ENCODE measurements at regions not wholly inside any gene's neighbourhood (a gene's known extent, or its start where the extent isn't known, plus 50 kb on each side); places are given as distances from the start of the nearest gene placed in this dataset.
A peak's percentile ranks its signal among the peaks of the same experiment; 100 is the strongest.

GRCh38 chr18:77566604-77567003 lies 317.0 kb downstream of the GALR1 start:
- no CpG with 5 or more reads among the region's 10 CpGs for WGBS, 2 donors (ENCODE audit: extremely low coverage in 2 of 2, insufficient read length in 2 of 2, insufficient replicate concordance in 1 of 2)
- H3K23ac ChIP-seq (ENCODE audit: low read depth, low read length, poor library complexity) = no peak overlapping the region
- no peaks in the 10 kb centered on the region for H3K4me1 ChIP-seq (ENCODE audit: control insufficient read depth in 2 of 2, insufficient read depth in 1 of 2, low read depth in 1 of 2, low read length in 2 of 2)
- no peak overlapping the region for H3K27ac ChIP-seq (replicated peaks; ENCODE audit: low read length)
- H3K4me3 ChIP-seq (ENCODE audit: low read length in 2 of 2) = peak overlapping the region in 1 of 2 donors; percentile 60
- H2BK15ac ChIP-seq (ENCODE audit: low read length) = no peak overlapping the region
- no peak overlapping the region for H4K8ac ChIP-seq (ENCODE audit: low read depth, low read length)
- no peak overlapping the region for H2AK5ac ChIP-seq (ENCODE audit: low read depth, low read length)
- H3K4me2 ChIP-seq (ENCODE audit: insufficient read depth, low read length, poor library complexity, severe bottlenecking) = no peak overlapping the region
- H3K9ac ChIP-seq (ENCODE audit: low read depth, low read length, poor library complexity) = no peak overlapping the region
- H3K9me3 ChIP-seq (replicated peaks in 1 of 2; ENCODE audit: control insufficient read depth in 2 of 2, insufficient read depth in 1 of 2, low read depth in 1 of 2, low read length in 2 of 2) = peaks cover 0 to 4% of the 10 kb centered on the region in 2 donors
- no peak overlapping the region for H2BK5ac ChIP-seq (ENCODE audit: low read length)
- no peak overlapping the region for H3K14ac ChIP-seq (ENCODE audit: low read length)
- no peak overlapping the region for H2BK12ac ChIP-seq (ENCODE audit: low read length)
- H4K91ac ChIP-seq (ENCODE audit: low read depth, low read length, poor library complexity) = no peak overlapping the region
- H3K27me3 ChIP-seq (ENCODE audit: control insufficient read depth in 3 of 3, insufficient read depth in 3 of 3, low read depth in 1 of 3, low read length in 3 of 3) = no peaks in the 10 kb centered on the region
- H3K4ac ChIP-seq (ENCODE audit: low read length) = no peak overlapping the region
- no peak overlapping the region for H2AFZ ChIP-seq (ENCODE audit: low read length)
- H3K18ac ChIP-seq (ENCODE audit: low read length) = no peak overlapping the region
- no peaks in the 10 kb centered on the region for H3K79me1 ChIP-seq (ENCODE audit: low read depth, low read length)
- no peak overlapping the region for H2BK120ac ChIP-seq (ENCODE audit: low read depth, low read length)
- H3K36me3 ChIP-seq (replicated peaks in 1 of 2; ENCODE audit: control insufficient read depth in 2 of 2, insufficient read depth in 2 of 2, low read length in 2 of 2) = no peaks in the 10 kb centered on the region
- no peak for DNase-seq (ENCODE audit: low spot score)

- WGBS, 2 donors (ENCODE audit: extremely low coverage in 2 of 2, insufficient read length in 2 of 2, insufficient replicate concordance in 1 of 2) = no CpG with 5 or more reads among the region's 8 CpGs
These were observed 317.6 kb downstream of the GALR1 start for GRCh38 chr18:77567205-77567604.

GRCh38 chr18:77571743-77572142 lies 322.1 kb downstream of the GALR1 start:
- H3K36me3 ChIP-seq (replicated peaks in 1 of 2; ENCODE audit: control insufficient read depth in 2 of 2, insufficient read depth in 2 of 2, low read length in 2 of 2) = no peaks in the 10 kb centered on the region
- no CpG with 5 or more reads among the region's 8 CpGs for WGBS, 2 donors (ENCODE audit: extremely low coverage in 2 of 2, insufficient read length in 2 of 2, insufficient replicate concordance in 1 of 2)

More at GRCh38 chr18:77567205-77567604, 317.6 kb downstream of the GALR1 start:
- H2AFZ ChIP-seq (ENCODE audit: low read length) = no peak overlapping the region
- no peaks in the 10 kb centered on the region for H3K36me3 ChIP-seq (replicated peaks in 1 of 2; ENCODE audit: control insufficient read depth in 2 of 2, insufficient read depth in 2 of 2, low read length in 2 of 2)
- no peak overlapping the region for H4K91ac ChIP-seq (ENCODE audit: low read depth, low read length, poor library complexity)
- H3K79me1 ChIP-seq (ENCODE audit: low read depth, low read length) = no peaks in the 10 kb centered on the region
- no peak overlapping the region for H3K18ac ChIP-seq (ENCODE audit: low read length)
- no peak overlapping the region for H3K9ac ChIP-seq (ENCODE audit: low read depth, low read length, poor library complexity)
- H3K4me3 ChIP-seq (ENCODE audit: low read length in 2 of 2) = no peak overlapping the region
- no peak overlapping the region for H3K27ac ChIP-seq (replicated peaks; ENCODE audit: low read length)
- H2BK12ac ChIP-seq (ENCODE audit: low read length) = no peak overlapping the region
- H4K8ac ChIP-seq (ENCODE audit: low read depth, low read length) = no peak overlapping the region
- no peak overlapping the region for H3K4ac ChIP-seq (ENCODE audit: low read length)
- no peak overlapping the region for H3K14ac ChIP-seq (ENCODE audit: low read length)
- H3K4me1 ChIP-seq (ENCODE audit: control insufficient read depth in 2 of 2, insufficient read depth in 1 of 2, low read depth in 1 of 2, low read length in 2 of 2) = no peaks in the 10 kb centered on the region
- H2BK15ac ChIP-seq (ENCODE audit: low read length) = no peak overlapping the region
- H3K27me3 ChIP-seq (ENCODE audit: control insufficient read depth in 3 of 3, insufficient read depth in 3 of 3, low read depth in 1 of 3, low read length in 3 of 3) = no peaks in the 10 kb centered on the region
- H2BK120ac ChIP-seq (ENCODE audit: low read depth, low read length) = no peak overlapping the region
- peaks cover 0 to 4% of the 10 kb centered on the region in 2 donors for H3K9me3 ChIP-seq (replicated peaks in 1 of 2; ENCODE audit: control insufficient read depth in 2 of 2, insufficient read depth in 1 of 2, low read depth in 1 of 2, low read length in 2 of 2)
- no peak for DNase-seq (ENCODE audit: low spot score)
- H2BK5ac ChIP-seq (ENCODE audit: low read length) = no peak overlapping the region
- no peak overlapping the region for H2AK5ac ChIP-seq (ENCODE audit: low read depth, low read length)
- H3K4me2 ChIP-seq (ENCODE audit: insufficient read depth, low read length, poor library complexity, severe bottlenecking) = no peak overlapping the region
- H3K23ac ChIP-seq (ENCODE audit: low read depth, low read length, poor library complexity) = no peak overlapping the region

GRCh38 chr18:77572537-77572936 lies 322.9 kb downstream of the GALR1 start:
- Histone ChIP-seq H3K9ac (ENCODE audit: low read depth, low read length, poor library complexity) (no peak overlapping the region), H3K4me1 (ENCODE audit: control insufficient read depth in 2 of 2, insufficient read depth in 1 of 2, low read depth in 1 of 2, low read length in 2 of 2) (no peaks in the 10 kb centered on the region), H3K4ac (ENCODE audit: low read length) (no peak overlapping the region), H3K79me1 (ENCODE audit: low read depth, low read length) (no peaks in the 10 kb centered on the region), H3K4me3 (ENCODE audit: low read length in 2 of 2) (no peak overlapping the region), H3K18ac (ENCODE audit: low read length) (no peak overlapping the region), H3K27ac (replicated peaks; ENCODE audit: low read length) (no peak overlapping the region), H2BK12ac (ENCODE audit: low read length) (no peak overlapping the region), H4K91ac (ENCODE audit: low read depth, low read length, poor library complexity) (no peak overlapping the region), H4K8ac (ENCODE audit: low read depth, low read length) (no peak overlapping the region), H2AFZ (ENCODE audit: low read length) (no peak overlapping the region), H2BK120ac (ENCODE audit: low read depth, low read length) (no peak overlapping the region), H3K27me3 (ENCODE audit: control insufficient read depth in 3 of 3, insufficient read depth in 3 of 3, low read depth in 1 of 3, low read length in 3 of 3) (no peaks in the 10 kb centered on the region), H2BK5ac (ENCODE audit: low read length) (no peak overlapping the region), H3K9me3 (replicated peaks in 1 of 2; ENCODE audit: control insufficient read depth in 2 of 2, insufficient read depth in 1 of 2, low read depth in 1 of 2, low read length in 2 of 2) (no peaks in the 10 kb centered on the region), H3K14ac (ENCODE audit: low read length) (no peak overlapping the region), H2AK5ac (ENCODE audit: low read depth, low read length) (no peak overlapping the region), H2BK15ac (ENCODE audit: low read length) (no peak overlapping the region), H3K23ac (ENCODE audit: low read depth, low read length, poor library complexity) (no peak overlapping the region), H3K4me2 (ENCODE audit: insufficient read depth, low read length, poor library complexity, severe bottlenecking) (no peak overlapping the region), H3K36me3 (replicated peaks in 1 of 2; ENCODE audit: control insufficient read depth in 2 of 2, insufficient read depth in 2 of 2, low read length in 2 of 2) (no peaks in the 10 kb centered on the region)
- WGBS, 2 donors (ENCODE audit: extremely low coverage in 2 of 2, insufficient read length in 2 of 2, insufficient replicate concordance in 1 of 2) = no CpG with 5 or more reads among the region's 9 CpGs
- DNase-seq (ENCODE audit: low spot score) = no peak

More at GRCh38 chr18:77571743-77572142, 322.1 kb downstream of the GALR1 start:
- Histone ChIP-seq H3K18ac (ENCODE audit: low read length) (no peak overlapping the region), H3K14ac (ENCODE audit: low read length) (peak overlapping the region; percentile 27), H2BK5ac (ENCODE audit: low read length) (no peak overlapping the region), H3K4me2 (ENCODE audit: insufficient read depth, low read length, poor library complexity, severe bottlenecking) (no peak overlapping the region), H3K9ac (ENCODE audit: low read depth, low read length, poor library complexity) (no peak overlapping the region), H2BK120ac (ENCODE audit: low read depth, low read length) (no peak overlapping the region), H2AK5ac (ENCODE audit: low read depth, low read length) (no peak overlapping the region), H3K9me3 (replicated peaks in 1 of 2; ENCODE audit: control insufficient read depth in 2 of 2, insufficient read depth in 1 of 2, low read depth in 1 of 2, low read length in 2 of 2) (no peaks in the 10 kb centered on the region), H3K4me3 (ENCODE audit: low read length in 2 of 2) (no peak overlapping the region), H2BK12ac (ENCODE audit: low read length) (no peak overlapping the region), H3K23ac (ENCODE audit: low read depth, low read length, poor library complexity) (no peak overlapping the region), H3K4ac (ENCODE audit: low read length) (no peak overlapping the region), H2BK15ac (ENCODE audit: low read length) (no peak overlapping the region), H4K91ac (ENCODE audit: low read depth, low read length, poor library complexity) (no peak overlapping the region), H3K27ac (replicated peaks; ENCODE audit: low read length) (no peak overlapping the region), H3K79me1 (ENCODE audit: low read depth, low read length) (no peaks in the 10 kb centered on the region), H3K27me3 (ENCODE audit: control insufficient read depth in 3 of 3, insufficient read depth in 3 of 3, low read depth in 1 of 3, low read length in 3 of 3) (no peaks in the 10 kb centered on the region), H4K8ac (ENCODE audit: low read depth, low read length) (no peak overlapping the region), H3K4me1 (ENCODE audit: control insufficient read depth in 2 of 2, insufficient read depth in 1 of 2, low read depth in 1 of 2, low read length in 2 of 2) (no peaks in the 10 kb centered on the region), H2AFZ (ENCODE audit: low read length) (no peak overlapping the region)
- DNase-seq (ENCODE audit: low spot score) = no peak

Data from neuronal stem cell (in vitro differentiated cells).